A549 (cell line): ENCODE measurements at regions not wholly inside any gene's neighbourhood (a gene's known extent, or its start where the extent isn't known, plus 50 kb on each side); places are given as distances from the start of the nearest gene placed in this dataset.

ENCODE experiments used
- ATAC-seq, 2 experiments: fragments of 200-7000 bp in 1 of 2; fragments of >200 bp in 1 of 2; cut with Nextera tagmentation in 1 of 2; cut with Tn5 transposase in 1 of 2; 3 replicates each; pipeline versions ENCODE4 v1.8.0 to v1.9.1; 2018 to 2020; ENCODE audit warnings: mild to moderate bottlenecking in 1 of 2, moderate library complexity in 1 of 2
- CTCF ChIA-PET: fragments of 300-600 bp; sonication (Branson Sonifier 250); formaldehyde crosslinking; extraction: SDS; loops from one replicate; lab custom pipeline; 2021; ENCODE audit warnings: antibody characterized with exemption, inconsistent platforms; lab: Yijun Ruan, JAX
- POLR2A ChIA-PET: fragments of 350-600 bp; formaldehyde crosslinking; extraction: SDS; loops from one replicate; lab custom pipeline; 2021; ENCODE audit warnings: antibody characterized with exemption, inconsistent platforms; lab: Yijun Ruan, JAX
- DNase-seq, 2 experiments: peaks; one replicate each; pipeline versions ENCODE4 v3.0.0 to v3.0.0-alpha.2; 2011 to 2016; ENCODE audit warnings: low read depth in 1 of 2, low spot score in 1 of 2
- FAIRE-seq: peaks from 2 replicates; lab custom pipeline; 2011; peaks lifted over from hg19 to GRCh38; lab: Jason Lieb, UNC
- H3K27ac ChIP-seq, 2 experiments: fragments of >200 bp; sonication (Bioruptor Twin); formaldehyde crosslinking; 3 replicates each; pipeline ENCODE4 v1.5.1; 2016 to 2017
- H3K4me1 ChIP-seq: fragments of >200 bp; sonication (Bioruptor Twin); formaldehyde crosslinking; 3 replicates; pipeline ENCODE4 v1.6.1; 2016
- H3K4me2 ChIP-seq: fragments of >200 bp; sonication (Bioruptor Twin); formaldehyde crosslinking; 3 replicates; pipeline ENCODE4 v1.6.1; 2016
- H3K4me3 ChIP-seq: fragments of >200 bp; sonication (Bioruptor Twin); formaldehyde crosslinking; 3 replicates; pipeline ENCODE4 v1.5.1; 2016
- H3K9me3 ChIP-seq: fragments of >200 bp; sonication (Bioruptor Twin); formaldehyde crosslinking; 3 replicates; pipeline ENCODE4 v1.6.1; 2016
- CBX8 ChIP-seq: fragments of 200-600 bp; sonication (generic); IDR thresholded peaks from 2 replicates; pipeline ENCODE4 v1.6.1; 2016
- CHD4 ChIP-seq: fragments of 200-600 bp; sonication (generic); IDR thresholded peaks from 2 replicates; pipeline ENCODE4 v1.6.1; 2016; ENCODE audit warnings: antibody characterized with exemption, mild to moderate bottlenecking, borderline replicate concordance
- E2F6 ChIP-seq: IDR thresholded peaks from 2 replicates; pipeline ENCODE4 v1.6.1; 2012; ENCODE audit warnings: low read depth, borderline replicate concordance
- EHMT2 ChIP-seq: fragments of 200-600 bp; sonication (generic); IDR thresholded peaks from 2 replicates; pipeline ENCODE4 v1.6.1; 2016; ENCODE audit warnings: antibody characterized with exemption, low read depth, mild to moderate bottlenecking, moderate library complexity
- EP300 ChIP-seq, 2 experiments: fragments of >200 bp; sonication (Bioruptor Twin); formaldehyde crosslinking; IDR thresholded peaks; 2 replicates in 1 of 2; 3 replicates in 1 of 2; pipeline ENCODE4 v1.6.1; 2016 to 2017
- FOSB ChIP-seq: fragments of 250-450 bp; sonication (Bioruptor Pico); IDR thresholded peaks from 2 replicates; pipeline ENCODE4 v1.5.0; 2020; ENCODE audit warnings: mild to moderate bottlenecking, moderate library complexity
- FOSL2 ChIP-seq, 2 experiments: fragments of 450-650 bp in 1 of 2; fragments of >200 bp in 1 of 2; sonication (Bioruptor Twin) in 1 of 2; formaldehyde crosslinking; IDR thresholded peaks; 2 replicates each; pipeline versions ENCODE4 v1.5.0 to v1.6.1; 2016 to 2020; ENCODE audit warnings: mild to moderate bottlenecking in 1 of 2, moderate library complexity in 1 of 2
- FOXS1 ChIP-seq: fragments of 250-450 bp; sonication (Bioruptor Pico); IDR thresholded peaks from 2 replicates; pipeline ENCODE4 v1.5.0; 2020; ENCODE audit warnings: mild to moderate bottlenecking, moderate library complexity
- HES2 ChIP-seq: fragments of >200 bp; sonication (Bioruptor Twin); formaldehyde crosslinking; IDR thresholded peaks from 2 replicates; pipeline ENCODE4 v1.6.1; 2016
- HEYL ChIP-seq: fragments of 250-450 bp; sonication (Bioruptor Pico); IDR thresholded peaks from 2 replicates; pipeline ENCODE4 v1.8.0; 2021; ENCODE audit warnings: mild to moderate bottlenecking, moderate library complexity
- HOXB13 ChIP-seq: fragments of 250-450 bp; sonication (Bioruptor Pico); IDR thresholded peaks from 2 replicates; pipeline ENCODE4 v1.5.0; 2020; ENCODE audit warnings: low read depth, mild to moderate bottlenecking, moderate library complexity
- JUN ChIP-seq, 2 experiments: fragments of >200 bp; sonication (Bioruptor Twin); formaldehyde crosslinking; IDR thresholded peaks; 2 replicates in 1 of 2; 3 replicates in 1 of 2; pipeline ENCODE4 v1.6.1; 2016 to 2017
- JUNB ChIP-seq: fragments of >200 bp; sonication (Bioruptor Twin); formaldehyde crosslinking; IDR thresholded peaks from 2 replicates; pipeline ENCODE4 v1.6.1; 2016
- MAX ChIP-seq: IDR thresholded peaks from 2 replicates; pipeline ENCODE4 v1.6.1; 2012
- MAZ ChIP-seq: fragments of 150-350 bp; IDR thresholded peaks from 2 replicates; pipeline ENCODE4 v1.6.1; 2014; ENCODE audit warnings: antibody characterized with exemption, low read depth, low read length, borderline replicate concordance
- NFE2L2 ChIP-seq: fragments of 150-350 bp; conservative IDR thresholded peaks from 2 replicates; pipeline ENCODE4 v1.6.1; 2014; ENCODE audit warnings: low read length
- PHF8 ChIP-seq: fragments of 200-600 bp; sonication (generic); IDR thresholded peaks from 2 replicates; pipeline ENCODE4 v1.6.1; 2016; ENCODE audit warnings: low read depth, mild to moderate bottlenecking, antibody characterized with exemption, moderate library complexity, borderline replicate concordance
- POLR2A ChIP-seq: IDR thresholded peaks from 2 replicates; pipeline ENCODE4 v1.6.1; 2012; ENCODE audit warnings: mild to moderate bottlenecking, low read length
- POLR2AphosphoS2 ChIP-seq: conservative IDR thresholded peaks from 2 replicates; pipeline ENCODE4 v1.6.1; 2012; ENCODE audit warnings: low read length, improper control_type of control experiment, inconsistent platforms
- RAD21 ChIP-seq, 2 experiments: fragments of >200 bp in 1 of 2; sonication (Bioruptor Twin) in 1 of 2; formaldehyde crosslinking in 1 of 2; IDR thresholded peaks in 1 of 2; conservative IDR thresholded peaks in 1 of 2; 2 replicates in 1 of 2; 3 replicates in 1 of 2; pipeline ENCODE4 v1.6.1; 2012 to 2018; ENCODE audit warnings: inconsistent platforms in 1 of 2
- RCOR1 ChIP-seq: fragments of 150-350 bp; IDR thresholded peaks from 2 replicates; pipeline ENCODE4 v1.6.1; 2014; ENCODE audit warnings: antibody characterized with exemption, low read length, low read depth
- REST ChIP-seq: fragments of 200-600 bp; sonication (generic); IDR thresholded peaks from 2 replicates; pipeline ENCODE4 v1.6.1; 2016; ENCODE audit warnings: antibody characterized with exemption, mild to moderate bottlenecking, moderate library complexity
- RFX5 ChIP-seq: fragments of 450-650 bp; IDR thresholded peaks from 2 replicates; pipeline ENCODE4 v1.7.1; 2014; ENCODE audit warnings: antibody characterized with exemption, mild to moderate bottlenecking, moderate library complexity
- SMC3 ChIP-seq: fragments of >200 bp; sonication (Bioruptor Twin); formaldehyde crosslinking; IDR thresholded peaks from 3 replicates; pipeline ENCODE4 v1.6.1; 2018; ENCODE audit warnings: inconsistent platforms
- SREBF2 ChIP-seq: fragments of 450-650 bp; IDR thresholded peaks from 2 replicates; pipeline ENCODE4 v1.6.1; 2014; ENCODE audit warnings: mild to moderate bottlenecking, moderate library complexity
- TP53 ChIP-seq: fragments of 250-450 bp; sonication (Bioruptor Pico); IDR thresholded peaks from 2 replicates; pipeline ENCODE4 v1.5.0; 2021; ENCODE audit warnings: mild to moderate bottlenecking, moderate library complexity
- USF2 ChIP-seq: fragments of 450-650 bp; IDR thresholded peaks from 2 replicates; pipeline ENCODE4 v1.6.1; 2014; ENCODE audit warnings: antibody characterized with exemption
- ZFP36 ChIP-seq: fragments of 450-650 bp; IDR thresholded peaks from 2 replicates; pipeline ENCODE4 v1.6.1; 2014; ENCODE audit warnings: borderline replicate concordance; ENCODE audit not compliant: partially characterized antibody
- ZNF302 ChIP-seq: fragments of 250-450 bp; sonication (Bioruptor Pico); IDR thresholded peaks from 2 replicates; pipeline ENCODE4 v1.9.0; 2021; ENCODE audit warnings: inconsistent platforms, mild to moderate bottlenecking, moderate library complexity
- WGBS: methylation state at CpG from one replicate; pipeline ENCODE4 v1.1.6; 2017; ENCODE audit errors: missing lambda C conversion rate; 5-methylcytosine and 5-hydroxymethylcytosine counted together

GRCh38 chr2:76385943-76386342 lies 675.2 kb upstream of the GCFC2 start:
- Histone ChIP-seq H3K4me3 (no peak overlapping the region), H3K4me2 (no peak overlapping the region), H3K4me1 (no peaks in the 10 kb centered on the region)
- no peak for FAIRE-seq
- ChIA-PET CTCF (no interaction called here), POLR2A (no interaction called here)
- 91% methylated on average over 1 of the region's 1 CpG for WGBS
- no peak for DNase-seq
- no peak for ATAC-seq
- TF ChIP-seq POLR2A (no peak), RCOR1 (no peak), TP53 (CRISPR knock-in tag) (no peak), JUNB (no peak)
- TF ChIP-seq, all 56 proteins: peak for 0
- peaks cover 2% of the 10 kb centered on the region; the same call in 1 of the 3 replicates for H3K9me3 ChIP-seq
- H3K27ac ChIP-seq, result no peak overlapping the region

- ATAC-seq, result no peak
- TF ChIP-seq USF2 (no peak), SREBF2 (no peak), RAD21 (conservative IDR thresholded peaks at IDR 0.05 in 1 of 2, IDR thresholded peaks at IDR 0.05 in 1 of 2) (no peak), JUN (IDR thresholded peaks at IDR 0.05) (no peak), EHMT2 (no peak), HOXB13 (CRISPR knock-in tag) (no peak), EP300 (IDR thresholded peaks at IDR 0.05) (no peak), E2F6 (no peak), MAX (no peak), SMC3 (no peak), FOXS1 (CRISPR knock-in tag) (no peak), HEYL (CRISPR knock-in tag) (no peak), RFX5 (no peak), REST (no peak), POLR2AphosphoS2 (no peak), NFE2L2 (no peak), CBX8 (no peak)
- TF ChIP-seq, all 56 proteins: peak for 0
- Histone ChIP-seq H3K4me2 (no peak overlapping the region), H3K9me3 (peaks cover 3% of the 10 kb centered on the region; the same call in 1 of the 3 replicates), H3K4me3 (no peak overlapping the region), H3K4me1 (no peaks in the 10 kb centered on the region), H3K27ac (no peak overlapping the region)
- ChIA-PET POLR2A (no interaction called here), CTCF (no interaction called here)
- FAIRE-seq, result no peak
- no peak for DNase-seq
Measured at GRCh38 chr2:76381624-76382023, 670.9 kb upstream of the GCFC2 start.

GRCh38 chr2:76378140-76378539 lies 667.4 kb upstream of the GCFC2 start:
- no peak overlapping the region for H3K27ac ChIP-seq
- H3K4me1 ChIP-seq, result no peaks in the 10 kb centered on the region
- WGBS, result 27% methylated on average over 1 of the region's 1 CpG
- no peak overlapping the region for H3K4me3 ChIP-seq
- CTCF ChIA-PET, result no interaction called here
- POLR2A ChIA-PET, result no interaction called here
- peaks cover 3% of the 10 kb centered on the region; the same call in 1 of the 3 replicates for H3K9me3 ChIP-seq
- H3K4me2 ChIP-seq, result no peak overlapping the region
- TF ChIP-seq EHMT2 (no peak), FOSL2 (IDR thresholded peaks at IDR 0.05) (no peak), FOSL2 (CRISPR knock-in tag; IDR thresholded peaks at IDR 0.05) (no peak), PHF8 (no peak), POLR2AphosphoS2 (no peak), FOSB (CRISPR knock-in tag) (no peak), ZNF302 (no peak), ZFP36 (no peak), HES2 (no peak), MAZ (no peak), CHD4 (no peak)
- TF ChIP-seq, all 56 proteins: peak for 0
- no peak for ATAC-seq
- no peak for FAIRE-seq
- no peak for DNase-seq
